ENCODE measurements at regions not wholly inside any gene's neighbourhood (a gene's known extent, or its start where the extent isn't known, plus 50 kb on each side); places are given as distances from the start of the nearest gene placed in this dataset.

DNA sequence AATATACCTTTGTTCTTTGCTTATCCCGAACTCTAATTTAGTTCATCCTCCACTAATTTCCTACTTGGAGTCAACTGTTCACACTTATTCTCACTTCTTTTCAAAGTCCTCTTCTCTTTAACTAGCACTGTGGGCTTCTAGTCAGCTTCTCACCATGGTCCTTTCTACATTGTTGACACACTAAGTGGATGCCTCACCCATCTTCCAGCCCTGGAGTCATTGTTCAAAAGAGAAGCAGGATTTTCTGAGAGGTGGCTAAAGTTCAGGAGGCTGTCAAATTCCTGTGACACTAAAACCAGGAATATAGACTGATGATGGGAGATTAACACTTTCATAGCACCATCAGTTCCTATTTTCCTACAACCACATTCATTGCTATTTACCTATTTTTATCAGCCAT lies 99.3 kb downstream of the PHLDA1 start:
- TF ChIP-seq, protein P1, sequence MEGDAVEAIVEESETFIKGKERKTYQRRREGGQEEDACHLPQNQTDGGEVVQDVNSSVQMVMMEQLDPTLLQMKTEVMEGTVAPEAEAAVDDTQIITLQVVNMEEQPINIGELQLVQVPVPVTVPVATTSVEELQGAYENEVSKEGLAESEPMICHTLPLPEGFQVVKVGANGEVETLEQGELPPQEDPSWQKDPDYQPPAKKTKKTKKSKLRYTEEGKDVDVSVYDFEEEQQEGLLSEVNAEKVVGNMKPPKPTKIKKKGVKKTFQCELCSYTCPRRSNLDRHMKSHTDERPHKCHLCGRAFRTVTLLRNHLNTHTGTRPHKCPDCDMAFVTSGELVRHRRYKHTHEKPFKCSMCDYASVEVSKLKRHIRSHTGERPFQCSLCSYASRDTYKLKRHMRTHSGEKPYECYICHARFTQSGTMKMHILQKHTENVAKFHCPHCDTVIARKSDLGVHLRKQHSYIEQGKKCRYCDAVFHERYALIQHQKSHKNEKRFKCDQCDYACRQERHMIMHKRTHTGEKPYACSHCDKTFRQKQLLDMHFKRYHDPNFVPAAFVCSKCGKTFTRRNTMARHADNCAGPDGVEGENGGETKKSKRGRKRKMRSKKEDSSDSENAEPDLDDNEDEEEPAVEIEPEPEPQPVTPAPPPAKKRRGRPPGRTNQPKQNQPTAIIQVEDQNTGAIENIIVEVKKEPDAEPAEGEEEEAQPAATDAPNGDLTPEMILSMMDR (IDR thresholded peaks at IDR 0.05; ENCODE audit: insufficient read depth, low read length), result no peak
- TF ChIP-seq GABPA (IDR thresholded peaks at IDR 0.05; ENCODE audit: low read depth) (no peak), POLR2AphosphoS5 (IDR thresholded peaks at IDR 0.05; ENCODE audit: low read depth) (no peak)
- TF ChIP-seq, protein P2, sequence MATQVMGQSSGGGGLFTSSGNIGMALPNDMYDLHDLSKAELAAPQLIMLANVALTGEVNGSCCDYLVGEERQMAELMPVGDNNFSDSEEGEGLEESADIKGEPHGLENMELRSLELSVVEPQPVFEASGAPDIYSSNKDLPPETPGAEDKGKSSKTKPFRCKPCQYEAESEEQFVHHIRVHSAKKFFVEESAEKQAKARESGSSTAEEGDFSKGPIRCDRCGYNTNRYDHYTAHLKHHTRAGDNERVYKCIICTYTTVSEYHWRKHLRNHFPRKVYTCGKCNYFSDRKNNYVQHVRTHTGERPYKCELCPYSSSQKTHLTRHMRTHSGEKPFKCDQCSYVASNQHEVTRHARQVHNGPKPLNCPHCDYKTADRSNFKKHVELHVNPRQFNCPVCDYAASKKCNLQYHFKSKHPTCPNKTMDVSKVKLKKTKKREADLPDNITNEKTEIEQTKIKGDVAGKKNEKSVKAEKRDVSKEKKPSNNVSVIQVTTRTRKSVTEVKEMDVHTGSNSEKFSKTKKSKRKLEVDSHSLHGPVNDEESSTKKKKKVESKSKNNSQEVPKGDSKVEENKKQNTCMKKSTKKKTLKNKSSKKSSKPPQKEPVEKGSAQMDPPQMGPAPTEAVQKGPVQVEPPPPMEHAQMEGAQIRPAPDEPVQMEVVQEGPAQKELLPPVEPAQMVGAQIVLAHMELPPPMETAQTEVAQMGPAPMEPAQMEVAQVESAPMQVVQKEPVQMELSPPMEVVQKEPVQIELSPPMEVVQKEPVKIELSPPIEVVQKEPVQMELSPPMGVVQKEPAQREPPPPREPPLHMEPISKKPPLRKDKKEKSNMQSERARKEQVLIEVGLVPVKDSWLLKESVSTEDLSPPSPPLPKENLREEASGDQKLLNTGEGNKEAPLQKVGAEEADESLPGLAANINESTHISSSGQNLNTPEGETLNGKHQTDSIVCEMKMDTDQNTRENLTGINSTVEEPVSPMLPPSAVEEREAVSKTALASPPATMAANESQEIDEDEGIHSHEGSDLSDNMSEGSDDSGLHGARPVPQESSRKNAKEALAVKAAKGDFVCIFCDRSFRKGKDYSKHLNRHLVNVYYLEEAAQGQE (IDR thresholded peaks at IDR 0.05; ENCODE audit: insufficient replicate concordance, low read depth), result no peak
